ENCODE measurements at regions not wholly inside any gene's neighbourhood (a gene's known extent, or its start where the extent isn't known, plus 50 kb on each side); places are given as distances from the start of the nearest gene placed in this dataset.

GRCh38 chr6:105713474-105714118 lies 310.7 kb upstream of the PREP start:
- no peaks in the 10 kb centered on the region for H3K9me3 ChIP-seq
- no peak overlapping the region for H3K27ac ChIP-seq
- TF ChIP-seq, protein P1, sequence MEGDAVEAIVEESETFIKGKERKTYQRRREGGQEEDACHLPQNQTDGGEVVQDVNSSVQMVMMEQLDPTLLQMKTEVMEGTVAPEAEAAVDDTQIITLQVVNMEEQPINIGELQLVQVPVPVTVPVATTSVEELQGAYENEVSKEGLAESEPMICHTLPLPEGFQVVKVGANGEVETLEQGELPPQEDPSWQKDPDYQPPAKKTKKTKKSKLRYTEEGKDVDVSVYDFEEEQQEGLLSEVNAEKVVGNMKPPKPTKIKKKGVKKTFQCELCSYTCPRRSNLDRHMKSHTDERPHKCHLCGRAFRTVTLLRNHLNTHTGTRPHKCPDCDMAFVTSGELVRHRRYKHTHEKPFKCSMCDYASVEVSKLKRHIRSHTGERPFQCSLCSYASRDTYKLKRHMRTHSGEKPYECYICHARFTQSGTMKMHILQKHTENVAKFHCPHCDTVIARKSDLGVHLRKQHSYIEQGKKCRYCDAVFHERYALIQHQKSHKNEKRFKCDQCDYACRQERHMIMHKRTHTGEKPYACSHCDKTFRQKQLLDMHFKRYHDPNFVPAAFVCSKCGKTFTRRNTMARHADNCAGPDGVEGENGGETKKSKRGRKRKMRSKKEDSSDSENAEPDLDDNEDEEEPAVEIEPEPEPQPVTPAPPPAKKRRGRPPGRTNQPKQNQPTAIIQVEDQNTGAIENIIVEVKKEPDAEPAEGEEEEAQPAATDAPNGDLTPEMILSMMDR (IDR thresholded peaks at IDR 0.05): no peak
- H3K4me1 ChIP-seq (ENCODE audit: control insufficient read depth in 1 of 2, insufficient read depth in 1 of 2, low read depth in 1 of 2, low read length in 1 of 2): no peaks in the 10 kb centered on the region
- H3K36me3 ChIP-seq: no peaks in the 10 kb centered on the region
- no peak overlapping the region for H3K4me3 ChIP-seq (ENCODE audit: low read depth in 1 of 2, low read length in 1 of 2)
- H3K27me3 ChIP-seq: no peaks in the 10 kb centered on the region

GRCh38 chr6:105711216-105711615 lies 308.3 kb upstream of the PREP start:
- H3K9me3 ChIP-seq: no peaks in the 10 kb centered on the region
- H3K27ac ChIP-seq: no peak overlapping the region
- H3K27me3 ChIP-seq: no peaks in the 10 kb centered on the region
- H3K4me3 ChIP-seq (ENCODE audit: low read depth in 1 of 2, low read length in 1 of 2): no peak overlapping the region
- H3K4me1 ChIP-seq (ENCODE audit: control insufficient read depth in 1 of 2, insufficient read depth in 1 of 2, low read depth in 1 of 2, low read length in 1 of 2): no peaks in the 10 kb centered on the region
- H3K36me3 ChIP-seq: no peaks in the 10 kb centered on the region
- TF ChIP-seq, protein P1 (IDR thresholded peaks at IDR 0.05): no peak

DNA sequence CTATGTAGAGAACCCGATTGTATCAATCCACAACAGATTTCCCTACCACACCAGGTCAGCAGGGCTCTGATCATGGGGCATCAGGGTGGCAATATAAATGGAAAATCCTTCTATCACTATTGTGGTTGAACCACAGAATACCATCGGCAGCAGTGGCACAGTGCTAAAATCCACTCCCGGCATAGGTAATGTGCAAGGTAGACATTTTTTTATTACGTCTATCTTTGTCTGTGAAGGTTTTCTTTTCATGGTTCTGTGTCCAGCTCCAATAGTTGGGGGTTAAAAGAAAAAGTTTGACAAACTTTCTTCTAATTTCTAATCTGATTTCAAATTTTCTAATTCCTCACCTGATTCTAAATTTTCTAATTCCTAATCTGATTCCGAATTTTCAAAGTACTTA lies 302.7 kb upstream of the PREP start:
- Histone ChIP-seq H3K4me3 (ENCODE audit: low read depth in 1 of 2, low read length in 1 of 2) (no peak overlapping the region), H3K27me3 (no peaks in the 10 kb centered on the region), H3K9me3 (no peaks in the 10 kb centered on the region), H3K27ac (no peak overlapping the region), H3K4me1 (ENCODE audit: control insufficient read depth in 1 of 2, insufficient read depth in 1 of 2, low read depth in 1 of 2, low read length in 1 of 2) (no peaks in the 10 kb centered on the region), H3K36me3 (no peaks in the 10 kb centered on the region)
- TF ChIP-seq, protein P1 (IDR thresholded peaks at IDR 0.05): no peak

DNA sequence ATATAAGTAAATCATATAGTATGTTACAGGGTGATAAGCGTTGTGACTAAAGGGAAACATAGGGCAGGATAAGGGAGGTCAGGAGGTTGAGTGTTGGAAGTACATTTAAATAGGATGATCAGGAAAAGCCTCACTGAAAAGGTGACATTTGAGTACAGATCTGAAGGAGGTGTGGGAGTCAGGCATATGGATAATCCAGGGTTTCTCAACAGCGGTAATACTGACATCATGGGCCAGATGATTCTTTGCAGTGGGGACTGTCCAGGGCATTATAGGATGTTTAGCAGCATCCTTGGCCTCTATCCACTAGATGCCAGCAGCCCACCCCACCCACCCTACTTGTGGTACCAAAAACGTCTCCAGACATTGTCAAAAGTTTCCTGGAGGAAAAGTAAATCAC lies 292.6 kb upstream of the PREP start:
- TF ChIP-seq, protein P1 (IDR thresholded peaks at IDR 0.05): no peak
- Histone ChIP-seq H3K4me3 (ENCODE audit: low read depth in 1 of 2, low read length in 1 of 2) (no peak overlapping the region), H3K9me3 (no peaks in the 10 kb centered on the region), H3K27ac (no peak overlapping the region), H3K27me3 (no peaks in the 10 kb centered on the region), H3K36me3 (no peaks in the 10 kb centered on the region), H3K4me1 (ENCODE audit: control insufficient read depth in 1 of 2, insufficient read depth in 1 of 2, low read depth in 1 of 2, low read length in 1 of 2) (no peaks in the 10 kb centered on the region)

DNA sequence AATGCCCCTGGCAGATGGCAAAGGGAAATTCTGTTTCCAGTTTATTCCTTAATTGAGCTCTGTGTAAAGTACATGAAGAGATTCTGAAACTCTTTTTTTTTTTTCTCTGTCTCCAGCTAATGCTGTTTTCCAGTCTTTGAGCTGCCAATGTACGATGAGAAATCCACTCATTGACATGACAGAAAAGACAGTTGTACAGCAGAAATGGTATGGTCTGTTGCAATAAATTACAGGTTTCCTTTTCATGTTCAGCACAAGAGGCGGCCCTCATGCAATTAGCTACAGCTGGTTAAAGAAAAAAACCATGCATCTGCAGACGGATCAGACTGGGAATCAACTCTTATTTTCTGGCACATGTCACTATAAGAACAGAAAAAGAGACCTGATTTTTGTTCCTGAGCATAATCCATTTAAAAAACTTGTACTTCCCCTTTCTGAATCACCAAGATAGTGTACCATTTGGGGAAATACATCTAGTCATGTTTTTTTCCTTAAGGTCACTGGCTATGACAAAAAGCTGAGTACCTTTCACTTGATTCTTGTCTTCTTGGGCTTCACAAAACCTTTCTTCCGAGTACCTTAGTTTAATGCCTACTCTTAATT lies 289.8 kb upstream of the PREP start:
- no peaks in the 10 kb centered on the region for H3K4me1 ChIP-seq (ENCODE audit: control insufficient read depth in 1 of 2, insufficient read depth in 1 of 2, low read depth in 1 of 2, low read length in 1 of 2)
- TF ChIP-seq, protein P1 (IDR thresholded peaks at IDR 0.05): no peak
- no peaks in the 10 kb centered on the region for H3K27me3 ChIP-seq
- no peaks in the 10 kb centered on the region for H3K9me3 ChIP-seq
- no peaks in the 10 kb centered on the region for H3K36me3 ChIP-seq
- no peak overlapping the region for H3K27ac ChIP-seq
- no peak overlapping the region for H3K4me3 ChIP-seq (ENCODE audit: low read depth in 1 of 2, low read length in 1 of 2)
